GM18909 (cell line): ENCODE measurements at regions not wholly inside any gene's neighbourhood (a gene's known extent, or its start where the extent isn't known, plus 50 kb on each side); places are given as distances from the start of the nearest gene placed in this dataset.
"Not testable (repeated sequence)": the region's sequence is repeated elsewhere in the genome, so short reads cannot be mapped to it uniquely, and the experiment has no call there.

Experiments
- ATAC-seq: cut with Tn5 transposase; IDR thresholded peaks from one replicate; pipeline ENCODE4 v1.9.1; 2021; ENCODE audit warnings: mild to moderate bottlenecking; ENCODE audit not compliant: unreplicated experiment, poor library complexity

GRCh38 chr18:59038295-59039039 is 101.2 kb upstream of the SEC11C start:
- ATAC-seq = no peak

GRCh38 chr18:59039040-59039320 is 100.7 kb upstream of the SEC11C start:
- not testable (repeated sequence) for ATAC-seq

GRCh38 chr18:59039449-59039848 is 100.2 kb upstream of the SEC11C start:
- no peak for ATAC-seq

- no peak for ATAC-seq
These were observed 98.9 kb upstream of the SEC11C start for GRCh38 chr18:59040770-59041148.

GRCh38 chr18:59041296-59041695 is 98.4 kb upstream of the SEC11C start:
- ATAC-seq = no peak

- ATAC-seq = no peak
These were observed 97.6 kb upstream of the SEC11C start for GRCh38 chr18:59041819-59042815.

GRCh38 chr18:59044855-59045254 is 94.8 kb upstream of the SEC11C start:
- ATAC-seq = no peak

- ATAC-seq = no peak
These were observed 92.2 kb upstream of the SEC11C start for GRCh38 chr18:59047321-59048047.

- ATAC-seq = no peak
These were observed 91.7 kb upstream of the SEC11C start for GRCh38 chr18:59048048-59048363.

GRCh38 chr18:59048378-59048777 is 91.3 kb upstream of the SEC11C start:
- ATAC-seq = no peak

- ATAC-seq = no peak
These were observed 89.7 kb upstream of the SEC11C start for GRCh38 chr18:59049721-59050660.

GRCh38 chr18:59050661-59051057 is 89.0 kb upstream of the SEC11C start:
- no peak for ATAC-seq

GRCh38 chr18:59051470-59052165 is 88.1 kb upstream of the SEC11C start:
- no peak for ATAC-seq

GRCh38 chr18:59052965-59053820 is 86.5 kb upstream of the SEC11C start:
- ATAC-seq = no peak

- no peak for ATAC-seq
These were observed 85.0 kb upstream of the SEC11C start for GRCh38 chr18:59054496-59055287.

- ATAC-seq = no peak
These were observed 84.2 kb upstream of the SEC11C start for GRCh38 chr18:59055345-59056032.
